ENCODE measurements at regions not wholly inside any gene's neighbourhood (a gene's known extent, or its start where the extent isn't known, plus 50 kb on each side); places are given as distances from the start of the nearest gene placed in this dataset.

GRCh38 chr6:91926827-91927226 lies 1340.0 kb upstream of the MAP3K7 start:
- no peak overlapping the region for H3K27ac ChIP-seq (ENCODE audit: control insufficient read depth, insufficient read depth)
- H2AFZ ChIP-seq (ENCODE audit: control insufficient read depth, low read depth, low read length): no peak overlapping the region
- ChIA-PET RAD21 (ENCODE audit: unreplicated experiment) (no interaction called here), POLR2A (no interaction called here), CTCF (interaction anchor here (0.9 to 1.1 kb wide), 2 partner anchors 9 to 14 kb away, joined by 3 read pairs; no protein-coding TSS in a partner anchor), SMC1A (ENCODE audit: uncharacterized antibody, unreplicated experiment) (interaction anchor here (0.8 kb wide), 1 partner anchor 23 kb away, joined by 3 read pairs; no protein-coding TSS in a partner anchor)
- TF ChIP-seq ETV6 (conservative IDR thresholded peaks at IDR 0.05 in 1 of 2, IDR thresholded peaks at IDR 0.05 in 1 of 2; ENCODE audit: borderline replicate concordance in 1 of 2, low read depth in 1 of 2): no peak
- no peak overlapping the region for H3K4me2 ChIP-seq (ENCODE audit: control insufficient read depth, insufficient read depth)
- no peaks in the 10 kb centered on the region for H3K4me1 ChIP-seq (ENCODE audit: control insufficient read depth, insufficient read depth, low read length)
- FAIRE-seq (no peak), ATAC-seq (no peak), DNase-seq (ENCODE audit: low read depth, low spot score) (no peak)
- H3K9ac ChIP-seq (ENCODE audit: control insufficient read depth, insufficient read depth, low read length): no peak overlapping the region
- no peaks in the 10 kb centered on the region for H4K20me1 ChIP-seq (ENCODE audit: control insufficient read depth, insufficient read depth)
- H3K4me3 ChIP-seq: no peak overlapping the region
- no TSS peak for BruUV-seq (replicated peaks)
- intact Hi-C loops (cut with micrococcal nuclease; ENCODE audit: unreplicated experiment) (no loop called here), in situ Hi-C loops (cut with MboI) (no loop called here)
- no peaks in the 10 kb centered on the region for H3K79me2 ChIP-seq (ENCODE audit: control insufficient read depth, insufficient read depth, low read length)
- no peaks in the 10 kb centered on the region for H3K36me3 ChIP-seq (ENCODE audit: control insufficient read depth in 2 of 2, insufficient read depth in 2 of 2, low read length in 1 of 2)
- H3K27me3 ChIP-seq (replicated peaks in 1 of 2; ENCODE audit: control insufficient read depth in 2 of 2, insufficient read depth in 2 of 2, low read length in 1 of 2): no peaks in the 10 kb centered on the region
- no peaks in the 10 kb centered on the region for H3K9me3 ChIP-seq (replicated peaks; ENCODE audit: control insufficient read depth, insufficient read depth, low read length)
- 46% methylated on average over 12 of the region's 15 CpGs for WGBS (ENCODE audit: insufficient coverage, insufficient replicate concordance, low lambda C conversion rate, missing lambda C conversion rate)

GRCh38 chr6:91926361-91926760 lies 1339.5 kb upstream of the MAP3K7 start:
- Histone ChIP-seq H3K9me3 (replicated peaks; ENCODE audit: control insufficient read depth, insufficient read depth, low read length) (no peaks in the 10 kb centered on the region), H3K4me2 (ENCODE audit: control insufficient read depth, insufficient read depth) (no peak overlapping the region), H3K79me2 (ENCODE audit: control insufficient read depth, insufficient read depth, low read length) (no peaks in the 10 kb centered on the region), H4K20me1 (ENCODE audit: control insufficient read depth, insufficient read depth) (no peaks in the 10 kb centered on the region), H3K27ac (ENCODE audit: control insufficient read depth, insufficient read depth) (no peak overlapping the region), H3K27me3 (replicated peaks in 1 of 2; ENCODE audit: control insufficient read depth in 2 of 2, insufficient read depth in 2 of 2, low read length in 1 of 2) (no peaks in the 10 kb centered on the region), H3K4me1 (ENCODE audit: control insufficient read depth, insufficient read depth, low read length) (no peaks in the 10 kb centered on the region), H3K36me3 (ENCODE audit: control insufficient read depth in 2 of 2, insufficient read depth in 2 of 2, low read length in 1 of 2) (no peaks in the 10 kb centered on the region), H3K9ac (ENCODE audit: control insufficient read depth, insufficient read depth, low read length) (no peak overlapping the region), H2AFZ (ENCODE audit: control insufficient read depth, low read depth, low read length) (no peak overlapping the region), H3K4me3 (no peak overlapping the region)
- SMC1A ChIA-PET (ENCODE audit: uncharacterized antibody, unreplicated experiment): interaction anchor here (0.8 kb wide), 1 partner anchor 23 kb away, joined by 3 read pairs; no protein-coding TSS in a partner anchor
- RAD21 ChIA-PET (ENCODE audit: unreplicated experiment): interaction anchor here (1.4 kb wide), 1 partner anchor 8 kb away, joined by 4 read pairs; no protein-coding TSS in a partner anchor
- no peak for DNase-seq (ENCODE audit: low read depth, low spot score)
- CTCF ChIA-PET: interaction anchor here (0.9 to 1.1 kb wide), 2 partner anchors 8 to 13 kb away, joined by 3 read pairs; no protein-coding TSS in a partner anchor
- POLR2A ChIA-PET: no interaction called here
- no TSS peak for BruUV-seq (replicated peaks)
- intact Hi-C loops (cut with micrococcal nuclease; ENCODE audit: unreplicated experiment): no loop called here
- in situ Hi-C loops (cut with MboI): no loop called here
- no peak for FAIRE-seq
- 46% methylated on average over 10 of the region's 10 CpGs for WGBS (ENCODE audit: insufficient coverage, insufficient replicate concordance, low lambda C conversion rate, missing lambda C conversion rate)
- no peak for ATAC-seq
- TF ChIP-seq POLR2A (IDR thresholded peaks at IDR 0.05; ENCODE audit: low read depth, low read length) (no peak), BACH1 (IDR thresholded peaks at IDR 0.05; ENCODE audit: borderline replicate concordance) (no peak), SKIL (IDR thresholded peaks at IDR 0.05; ENCODE audit: low read depth, poor library complexity, severe bottlenecking) (no peak), YBX1 (IDR thresholded peaks at IDR 0.05) (no peak), TAF1 (IDR thresholded peaks at IDR 0.05; ENCODE audit: borderline replicate concordance, low read depth, low read length) (no peak), SMAD5 (IDR thresholded peaks at IDR 0.05; ENCODE audit: low read depth) (no peak), MYC (IDR thresholded peaks at IDR 0.05; ENCODE audit: insufficient read depth, insufficient read length, insufficient replicate concordance, low read length, severe bottlenecking) (no peak), KLF5 (IDR thresholded peaks at IDR 0.05; ENCODE audit: partially characterized antibody) (no peak), STAT1 (conservative IDR thresholded peaks at IDR 0.05) (no peak), ATF2 (IDR thresholded peaks at IDR 0.05; ENCODE audit: low read length) (no peak), POLR2AphosphoS5 (IDR thresholded peaks at IDR 0.05; ENCODE audit: low read length) (no peak), NR2F1 (conservative IDR thresholded peaks at IDR 0.05) (no peak), RAD51 (IDR thresholded peaks at IDR 0.05) (no peak), CBX5 (IDR thresholded peaks at IDR 0.05; ENCODE audit: low read depth) (no peak), HDGF (IDR thresholded peaks at IDR 0.05) (no peak), MAX (IDR thresholded peaks at IDR 0.05; ENCODE audit: low read depth, low read length) (no peak)

Measured in GM12878 (cell line).